ENCODE measurements at regions not wholly inside any gene's neighbourhood (a gene's known extent, or its start where the extent isn't known, plus 50 kb on each side); places are given as distances from the start of the nearest gene placed in this dataset.
"Not testable (repeated sequence)": the region's sequence is repeated elsewhere in the genome, so short reads cannot be mapped to it uniquely, and the experiment has no call there.

DNA sequence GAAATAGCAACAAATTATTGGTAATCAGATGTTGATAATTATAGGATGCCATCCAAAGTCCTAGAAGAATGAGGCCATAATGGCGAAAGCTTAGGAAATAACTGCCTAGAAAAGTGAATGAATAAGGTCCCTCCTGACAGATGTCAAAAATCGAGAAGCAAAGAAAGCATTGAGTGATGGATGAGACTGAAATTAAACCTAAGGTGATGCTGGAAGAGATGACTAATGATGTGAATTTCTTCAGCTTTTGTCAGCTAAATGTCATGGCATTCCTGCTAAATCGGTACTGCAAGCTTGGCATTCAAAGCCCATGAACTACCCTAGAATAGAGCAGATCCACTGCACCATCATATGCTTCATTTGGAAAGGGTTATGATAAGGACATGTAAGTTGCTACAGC lies 74.8 kb upstream of the RGPD4 start:
- no peak overlapping the region for H3K56ac ChIP-seq (ENCODE audit: insufficient read length, low read depth, low read length)
- no peak overlapping the region for H2BK5ac ChIP-seq (ENCODE audit: insufficient read length, low read length)
- no peak for TF ChIP-seq CTCF (conservative IDR thresholded peaks at IDR 0.05)
- Mint-ChIP-seq H3K27me3 (ENCODE audit: low read depth) (no peaks in the 10 kb centered on the region; the same call in 1 of the 2 replicates), H3K36me3 (ENCODE audit: insufficient read depth in 1 of 3, low read depth in 3 of 3) (peaks cover 0 to 2% (median 0%) of the 10 kb centered on the region in 3 experiments; a peak in 1 of 7 replicates), H3K4me3 (no peak overlapping the region), H3K4me1 (no peaks in the 10 kb centered on the region), H3K27ac (no peak overlapping the region), H3K9me3 (peaks cover 0 to 7% of the 10 kb centered on the region in 2 experiments; a peak in 1 of 5 replicates)
- no peak for DNase-seq
- H2BK120ac ChIP-seq (ENCODE audit: low read depth, low read length, poor library complexity, severe bottlenecking): no peak overlapping the region
- no peak overlapping the region for H2BK15ac ChIP-seq (ENCODE audit: low read depth, low read length)
- no CpG with 5 or more reads among the region's 3 CpGs for WGBS (ENCODE audit: extremely low coverage, insufficient read length, low lambda C conversion rate)
- no peaks in the 10 kb centered on the region for H3K79me2 ChIP-seq (ENCODE audit: insufficient read depth, low read length)
- no peaks in the 10 kb centered on the region for H3K27me3 ChIP-seq (ENCODE audit: insufficient read depth, low read length)
- H4K20me1 ChIP-seq (ENCODE audit: control insufficient read depth, insufficient read depth, insufficient read length): no peaks in the 10 kb centered on the region
- H4K5ac ChIP-seq (ENCODE audit: insufficient read length, low read depth, low read length): no peak overlapping the region
- H2BK12ac ChIP-seq (ENCODE audit: insufficient read length, low read depth, low read length): no peak overlapping the region
- H3K23ac ChIP-seq (ENCODE audit: insufficient read length, low read depth, low read length): no peak overlapping the region
- H3T11ph ChIP-seq (ENCODE audit: low read length): no peak overlapping the region
- no peak overlapping the region for H3K4me2 ChIP-seq (ENCODE audit: insufficient read depth, insufficient read length, low read length)
- H3K9me3 ChIP-seq (ENCODE audit: control insufficient read depth, low read depth, low read length): no peaks in the 10 kb centered on the region
- no peak overlapping the region for H4K91ac ChIP-seq (ENCODE audit: insufficient read length, low read depth, low read length)
- no peak overlapping the region for H2BK20ac ChIP-seq (ENCODE audit: low read depth, low read length, poor library complexity, severe bottlenecking)
- H2AFZ ChIP-seq (ENCODE audit: low read length): no peak overlapping the region
- no peaks in the 10 kb centered on the region for H3K79me1 ChIP-seq (ENCODE audit: insufficient read depth, low read depth, low read length, poor library complexity, severe bottlenecking)
- H3K9ac ChIP-seq (ENCODE audit: extremely low read depth, insufficient read length, low read length): no peak overlapping the region
- H3K4me1 ChIP-seq (ENCODE audit: insufficient read depth, low read length): no peaks in the 10 kb centered on the region
- no peak overlapping the region for H3K18ac ChIP-seq (ENCODE audit: insufficient read length, low read depth, low read length)
- no peak overlapping the region for H3K4ac ChIP-seq (ENCODE audit: low read depth, low read length)
- no peaks in the 10 kb centered on the region for H3K23me2 ChIP-seq (ENCODE audit: insufficient read length, low read depth, low read length, poor library complexity, severe bottlenecking)
- no peak overlapping the region for H2AK5ac ChIP-seq (ENCODE audit: insufficient read length, low read length)
- H4K8ac ChIP-seq (replicated peaks; ENCODE audit: insufficient read length, low read depth, low read length): no peak overlapping the region
- no peak overlapping the region for H3K27ac ChIP-seq (ENCODE audit: insufficient read length, low read depth, low read length)
- H3K14ac ChIP-seq (ENCODE audit: insufficient read depth, low read length): no peak overlapping the region

GRCh38 chr2:107753806-107754205 lies 72.9 kb upstream of the RGPD4 start:
- not testable (repeated sequence) for H3K27me3 Mint-ChIP-seq (ENCODE audit: low read depth); H3K4me3 Mint-ChIP-seq; H4K91ac ChIP-seq (ENCODE audit: insufficient read length, low read depth, low read length)

More at GRCh38 chr2:107753806-107754205, 72.9 kb upstream of the RGPD4 start:
- not testable (repeated sequence) for H2BK12ac ChIP-seq (ENCODE audit: insufficient read length, low read depth, low read length); H3K27ac Mint-ChIP-seq; H2AFZ ChIP-seq (ENCODE audit: low read length); H3K4me1 Mint-ChIP-seq; H2BK20ac ChIP-seq (ENCODE audit: low read depth, low read length, poor library complexity, severe bottlenecking); H2BK120ac ChIP-seq (ENCODE audit: low read depth, low read length, poor library complexity, severe bottlenecking); H3K9ac ChIP-seq (ENCODE audit: extremely low read depth, insufficient read length, low read length); H3K79me2 ChIP-seq (ENCODE audit: insufficient read depth, low read length); H3K9me3 ChIP-seq (ENCODE audit: control insufficient read depth, low read depth, low read length); H3K27ac ChIP-seq (ENCODE audit: insufficient read length, low read depth, low read length); DNase-seq; H3K36me3 Mint-ChIP-seq (ENCODE audit: insufficient read depth in 1 of 3, low read depth in 3 of 3); H3K4ac ChIP-seq (ENCODE audit: low read depth, low read length); H3K79me1 ChIP-seq (ENCODE audit: insufficient read depth, low read depth, low read length, poor library complexity, severe bottlenecking); H3K9me3 Mint-ChIP-seq; H4K20me1 ChIP-seq (ENCODE audit: control insufficient read depth, insufficient read depth, insufficient read length); H3T11ph ChIP-seq (ENCODE audit: low read length); H2BK5ac ChIP-seq (ENCODE audit: insufficient read length, low read length); H3K14ac ChIP-seq (ENCODE audit: insufficient read depth, low read length); H3K4me1 ChIP-seq (ENCODE audit: insufficient read depth, low read length); H2AK5ac ChIP-seq (ENCODE audit: insufficient read length, low read length); H2BK15ac ChIP-seq (ENCODE audit: low read depth, low read length); H4K8ac ChIP-seq (replicated peaks; ENCODE audit: insufficient read length, low read depth, low read length); H3K27me3 ChIP-seq (ENCODE audit: insufficient read depth, low read length); H3K23me2 ChIP-seq (ENCODE audit: insufficient read length, low read depth, low read length, poor library complexity, severe bottlenecking); H3K4me2 ChIP-seq (ENCODE audit: insufficient read depth, insufficient read length, low read length); H3K23ac ChIP-seq (ENCODE audit: insufficient read length, low read depth, low read length); H3K18ac ChIP-seq (ENCODE audit: insufficient read length, low read depth, low read length); H4K5ac ChIP-seq (ENCODE audit: insufficient read length, low read depth, low read length); H3K56ac ChIP-seq (ENCODE audit: insufficient read length, low read depth, low read length)
- WGBS (ENCODE audit: extremely low coverage, insufficient read length, low lambda C conversion rate): no CpG with 5 or more reads among the region's 8 CpGs

All from H9 (cell line).